ENCODE measurements at regions not wholly inside any gene's neighbourhood (a gene's known extent, or its start where the extent isn't known, plus 50 kb on each side); places are given as distances from the start of the nearest gene placed in this dataset.

- no peak for TF ChIP-seq CTCF (conservative IDR thresholded peaks at IDR 0.05; ENCODE audit: low read length)
- TF ChIP-seq EZH2phosphoT487 (IDR thresholded peaks at IDR 0.05; ENCODE audit: borderline replicate concordance) = no peak
Measured at GRCh38 chr3:76532158-76532822, 507.6 kb upstream of the ROBO2 start.

All from Loucy (cell line).